MM.1S (cell line): ENCODE measurements at regions not wholly inside any gene's neighbourhood (a gene's known extent, or its start where the extent isn't known, plus 50 kb on each side); places are given as distances from the start of the nearest gene placed in this dataset.

Experiments used
- CTCF ChIP-seq: fragments of 300-600 bp; sonication (generic); IDR thresholded peaks from 2 replicates; pipeline ENCODE4 v1.5.1; 2016; ENCODE audit warnings: antibody characterized with exemption, low read length, mixed read lengths
- EZH2 ChIP-seq: fragments of 300-600 bp; sonication (generic); optimal IDR thresholded peaks from 2 replicates; pipeline ENCODE3; 2017; ENCODE audit warnings: low read depth, mild to moderate bottlenecking, antibody characterized with exemption, low read length, mixed read lengths
- EZH2phosphoT487 ChIP-seq: fragments of 300-600 bp; sonication (generic); IDR thresholded peaks from 2 replicates; pipeline ENCODE4 v1.6.1; 2018; ENCODE audit warnings: antibody characterized with exemption, low read length

- TF ChIP-seq CTCF, result no peak
- no peak for TF ChIP-seq EZH2phosphoT487
- no peak for TF ChIP-seq EZH2
Observed at GRCh38 chr5:166200532-166200931, 2090.9 kb upstream of the WWC1 start.
